ENCODE measurements at regions not wholly inside any gene's neighbourhood (a gene's known extent, or its start where the extent isn't known, plus 50 kb on each side); places are given as distances from the start of the nearest gene placed in this dataset.
"Not testable (repeated sequence)": the region's sequence is repeated elsewhere in the genome, so short reads cannot be mapped to it uniquely, and the experiment has no call there.

- Histone ChIP-seq H2AFZ (ENCODE audit: low read length, unreplicated experiment) (no peak overlapping the region), H3K79me2 (ENCODE audit: control insufficient read depth, insufficient read depth, low read length, unreplicated experiment) (no peaks in the 10 kb centered on the region), H3K27ac (ENCODE audit: low read depth, low read length) (no peak overlapping the region), H3K4me1 (ENCODE audit: control insufficient read depth, insufficient read depth, low read length, unreplicated experiment) (no peaks in the 10 kb centered on the region), H3K4me3 (ENCODE audit: low read depth, low read length) (no peak overlapping the region), H3K36me3 (ENCODE audit: insufficient read depth, low read length) (no peaks in the 10 kb centered on the region), H3K27me3 (ENCODE audit: insufficient read depth, low read length) (no peaks in the 10 kb centered on the region)
Observed at GRCh38 chr4:63090641-63091040, 1318.6 kb downstream of the TECRL start.

GRCh38 chr4:63085091-63085490 lies 1324.2 kb downstream of the TECRL start:
- Histone ChIP-seq H3K36me3 (ENCODE audit: insufficient read depth, low read length) (no peaks in the 10 kb centered on the region), H3K4me3 (ENCODE audit: low read depth, low read length) (no peak overlapping the region), H3K79me2 (ENCODE audit: control insufficient read depth, insufficient read depth, low read length, unreplicated experiment) (no peaks in the 10 kb centered on the region), H3K4me1 (ENCODE audit: control insufficient read depth, insufficient read depth, low read length, unreplicated experiment) (no peaks in the 10 kb centered on the region), H3K27me3 (ENCODE audit: insufficient read depth, low read length) (no peaks in the 10 kb centered on the region), H3K27ac (ENCODE audit: low read depth, low read length) (no peak overlapping the region), H2AFZ (ENCODE audit: low read length, unreplicated experiment) (no peak overlapping the region)

- H3K4me1 ChIP-seq (ENCODE audit: control insufficient read depth, insufficient read depth, low read length, unreplicated experiment) = no peaks in the 10 kb centered on the region
Observed at GRCh38 chr4:63080934-63081333, 1328.3 kb downstream of the TECRL start.

GRCh38 chr4:63063760-63064159 lies 1345.5 kb downstream of the TECRL start:
- Histone ChIP-seq H3K27ac (ENCODE audit: low read depth, low read length) (no peak overlapping the region), H3K4me3 (ENCODE audit: low read depth, low read length) (no peak overlapping the region), H3K4me1 (ENCODE audit: control insufficient read depth, insufficient read depth, low read length, unreplicated experiment) (no peaks in the 10 kb centered on the region), H3K36me3 (ENCODE audit: insufficient read depth, low read length) (no peaks in the 10 kb centered on the region), H3K79me2 (ENCODE audit: control insufficient read depth, insufficient read depth, low read length, unreplicated experiment) (no peaks in the 10 kb centered on the region), H2AFZ (ENCODE audit: low read length, unreplicated experiment) (no peak overlapping the region), H3K27me3 (ENCODE audit: insufficient read depth, low read length) (no peaks in the 10 kb centered on the region)

More at GRCh38 chr4:63080934-63081333, 1328.3 kb downstream of the TECRL start:
- H3K36me3 ChIP-seq (ENCODE audit: insufficient read depth, low read length) = no peaks in the 10 kb centered on the region
- no peak overlapping the region for H2AFZ ChIP-seq (ENCODE audit: low read length, unreplicated experiment)
- no peaks in the 10 kb centered on the region for H3K27me3 ChIP-seq (ENCODE audit: insufficient read depth, low read length)
- no peak overlapping the region for H3K4me3 ChIP-seq (ENCODE audit: low read depth, low read length)
- H3K27ac ChIP-seq (ENCODE audit: low read depth, low read length) = no peak overlapping the region
- no peaks in the 10 kb centered on the region for H3K79me2 ChIP-seq (ENCODE audit: control insufficient read depth, insufficient read depth, low read length, unreplicated experiment)

- not testable (repeated sequence) for H3K79me2 ChIP-seq (ENCODE audit: control insufficient read depth, insufficient read depth, low read length, unreplicated experiment); H3K4me3 ChIP-seq (ENCODE audit: low read depth, low read length); H3K36me3 ChIP-seq (ENCODE audit: insufficient read depth, low read length); H2AFZ ChIP-seq (ENCODE audit: low read length, unreplicated experiment); H3K4me1 ChIP-seq (ENCODE audit: control insufficient read depth, insufficient read depth, low read length, unreplicated experiment); H3K27ac ChIP-seq (ENCODE audit: low read depth, low read length); H3K27me3 ChIP-seq (ENCODE audit: insufficient read depth, low read length)
Observed at GRCh38 chr4:63062891-63063290, 1346.4 kb downstream of the TECRL start.

- Histone ChIP-seq H3K27ac (ENCODE audit: low read depth, low read length) (no peak overlapping the region), H3K27me3 (ENCODE audit: insufficient read depth, low read length) (no peaks in the 10 kb centered on the region), H3K4me3 (ENCODE audit: low read depth, low read length) (no peak overlapping the region), H3K4me1 (ENCODE audit: control insufficient read depth, insufficient read depth, low read length, unreplicated experiment) (no peaks in the 10 kb centered on the region), H3K36me3 (ENCODE audit: insufficient read depth, low read length) (no peaks in the 10 kb centered on the region), H2AFZ (ENCODE audit: low read length, unreplicated experiment) (no peak overlapping the region), H3K79me2 (ENCODE audit: control insufficient read depth, insufficient read depth, low read length, unreplicated experiment) (no peaks in the 10 kb centered on the region)
Observed at GRCh38 chr4:63049726-63050125, 1359.5 kb downstream of the TECRL start.

- H3K27ac ChIP-seq (ENCODE audit: low read depth, low read length) = no peak overlapping the region
- no peaks in the 10 kb centered on the region for H3K4me1 ChIP-seq (ENCODE audit: control insufficient read depth, insufficient read depth, low read length, unreplicated experiment)
- H3K36me3 ChIP-seq (ENCODE audit: insufficient read depth, low read length) = no peaks in the 10 kb centered on the region
- H2AFZ ChIP-seq (ENCODE audit: low read length, unreplicated experiment) = no peak overlapping the region
- no peaks in the 10 kb centered on the region for H3K79me2 ChIP-seq (ENCODE audit: control insufficient read depth, insufficient read depth, low read length, unreplicated experiment)
- H3K27me3 ChIP-seq (ENCODE audit: insufficient read depth, low read length) = no peaks in the 10 kb centered on the region
- H3K4me3 ChIP-seq (ENCODE audit: low read depth, low read length) = no peak overlapping the region
Observed at GRCh38 chr4:63049278-63049677, 1360.0 kb downstream of the TECRL start.

GRCh38 chr4:63036159-63036866 lies 1372.9 kb downstream of the TECRL start:
- Histone ChIP-seq H3K4me3 (ENCODE audit: low read depth, low read length) (no peak overlapping the region), H3K4me1 (ENCODE audit: control insufficient read depth, insufficient read depth, low read length, unreplicated experiment) (no peaks in the 10 kb centered on the region), H2AFZ (ENCODE audit: low read length, unreplicated experiment) (no peak overlapping the region)

GRCh38 chr4:63029380-63029779 lies 1379.9 kb downstream of the TECRL start:
- Histone ChIP-seq H3K27ac (ENCODE audit: low read depth, low read length) (no peak overlapping the region), H3K79me2 (ENCODE audit: control insufficient read depth, insufficient read depth, low read length, unreplicated experiment) (no peaks in the 10 kb centered on the region), H3K36me3 (ENCODE audit: insufficient read depth, low read length) (no peaks in the 10 kb centered on the region), H3K4me1 (ENCODE audit: control insufficient read depth, insufficient read depth, low read length, unreplicated experiment) (no peaks in the 10 kb centered on the region), H3K27me3 (ENCODE audit: insufficient read depth, low read length) (no peaks in the 10 kb centered on the region), H2AFZ (ENCODE audit: low read length, unreplicated experiment) (no peak overlapping the region), H3K4me3 (ENCODE audit: low read depth, low read length) (no peak overlapping the region)

More at GRCh38 chr4:63036159-63036866, 1372.9 kb downstream of the TECRL start:
- H3K27me3 ChIP-seq (ENCODE audit: insufficient read depth, low read length) = no peaks in the 10 kb centered on the region
- H3K79me2 ChIP-seq (ENCODE audit: control insufficient read depth, insufficient read depth, low read length, unreplicated experiment) = no peaks in the 10 kb centered on the region
- H3K36me3 ChIP-seq (ENCODE audit: insufficient read depth, low read length) = no peaks in the 10 kb centered on the region
- no peak overlapping the region for H3K27ac ChIP-seq (ENCODE audit: low read depth, low read length)

- no peaks in the 10 kb centered on the region for H3K27me3 ChIP-seq (ENCODE audit: insufficient read depth, low read length)
- H3K4me3 ChIP-seq (ENCODE audit: low read depth, low read length) = no peak overlapping the region
- H2AFZ ChIP-seq (ENCODE audit: low read length, unreplicated experiment) = no peak overlapping the region
- H3K36me3 ChIP-seq (ENCODE audit: insufficient read depth, low read length) = no peaks in the 10 kb centered on the region
- H3K27ac ChIP-seq (ENCODE audit: low read depth, low read length) = no peak overlapping the region
- H3K79me2 ChIP-seq (ENCODE audit: control insufficient read depth, insufficient read depth, low read length, unreplicated experiment) = no peaks in the 10 kb centered on the region
- no peaks in the 10 kb centered on the region for H3K4me1 ChIP-seq (ENCODE audit: control insufficient read depth, insufficient read depth, low read length, unreplicated experiment)
Observed at GRCh38 chr4:63020661-63021060, 1388.6 kb downstream of the TECRL start.

- no peaks in the 10 kb centered on the region for H3K36me3 ChIP-seq (ENCODE audit: insufficient read depth, low read length)
- no peaks in the 10 kb centered on the region for H3K27me3 ChIP-seq (ENCODE audit: insufficient read depth, low read length)
- no peak overlapping the region for H2AFZ ChIP-seq (ENCODE audit: low read length, unreplicated experiment)
- H3K27ac ChIP-seq (ENCODE audit: low read depth, low read length) = no peak overlapping the region
- H3K4me1 ChIP-seq (ENCODE audit: control insufficient read depth, insufficient read depth, low read length, unreplicated experiment) = no peaks in the 10 kb centered on the region
- no peak overlapping the region for H3K4me3 ChIP-seq (ENCODE audit: low read depth, low read length)
- H3K79me2 ChIP-seq (ENCODE audit: control insufficient read depth, insufficient read depth, low read length, unreplicated experiment) = no peaks in the 10 kb centered on the region
Observed at GRCh38 chr4:63017300-63017699, 1392.0 kb downstream of the TECRL start.

All from ACC112 (cell line).